HG03442 (cell line): ENCODE measurements at regions not wholly inside any gene's neighbourhood (a gene's known extent, or its start where the extent isn't known, plus 50 kb on each side); places are given as distances from the start of the nearest gene placed in this dataset.

Source experiments
- ATAC-seq: cut with Tn5 transposase; IDR thresholded peaks from one replicate; pipeline ENCODE4 v1.9.1; 2021; ENCODE audit warnings: mild to moderate bottlenecking, moderate library complexity; ENCODE audit not compliant: unreplicated experiment

GRCh38 chr7:51645702-51646298 is 329.2 kb upstream of the COBL start:
- ATAC-seq = no peak

- ATAC-seq = no peak
Observed at GRCh38 chr7:51645255-51645654, 328.6 kb upstream of the COBL start.

- ATAC-seq = no peak
Observed at GRCh38 chr7:51644216-51644615, 327.6 kb upstream of the COBL start.

DNA sequence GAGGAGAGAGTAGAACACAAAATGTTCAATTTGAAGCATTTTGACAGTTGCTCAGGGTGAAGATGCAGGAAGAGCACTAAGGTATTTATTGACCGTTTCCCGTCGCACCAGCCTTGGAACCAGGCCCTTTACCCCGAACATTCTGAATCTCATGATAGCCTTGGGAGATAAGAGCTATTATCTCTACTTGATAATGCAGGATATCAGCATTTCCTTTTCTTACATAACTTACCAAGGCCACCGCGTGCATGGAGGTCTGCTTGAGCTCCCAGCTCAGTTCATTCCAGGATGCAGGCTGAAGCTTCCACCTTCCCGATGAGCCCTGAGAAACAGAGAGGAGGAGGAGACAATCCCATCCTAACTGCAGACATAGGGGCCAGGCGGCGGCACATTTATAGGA is 324.2 kb upstream of the COBL start:
- no peak for ATAC-seq

- ATAC-seq = no peak
Observed at GRCh38 chr7:51639661-51640334, 323.2 kb upstream of the COBL start.

- ATAC-seq = no peak
Observed at GRCh38 chr7:51636503-51636902, 319.9 kb upstream of the COBL start.

- ATAC-seq = no peak
Observed at GRCh38 chr7:51635775-51636174, 319.2 kb upstream of the COBL start.

- ATAC-seq = no peak
Observed at GRCh38 chr7:51634538-51634937, 317.9 kb upstream of the COBL start.

DNA sequence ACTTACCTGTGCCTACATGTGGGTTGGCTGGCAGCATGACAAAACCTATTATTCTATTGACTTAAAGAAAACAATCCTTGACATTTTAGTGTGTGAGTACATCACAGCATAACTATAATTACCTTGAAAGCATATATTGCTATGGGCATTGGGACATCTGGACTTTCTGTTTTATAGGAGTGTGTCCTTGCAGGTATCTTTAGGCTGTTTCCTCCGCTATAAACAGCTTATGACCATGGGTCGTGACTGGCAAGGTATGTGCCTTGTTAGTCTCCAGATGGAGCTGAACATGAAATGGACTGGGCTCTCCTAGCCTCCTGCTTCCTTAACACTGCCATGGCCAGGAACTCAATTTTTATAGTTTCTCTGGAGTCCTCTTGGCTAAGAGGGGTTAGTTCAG is 317.4 kb upstream of the COBL start:
- no peak for ATAC-seq

GRCh38 chr7:51633596-51633995 is 317.0 kb upstream of the COBL start:
- ATAC-seq = no peak

- ATAC-seq = no peak
Observed at GRCh38 chr7:51633006-51633405, 316.4 kb upstream of the COBL start.

DNA sequence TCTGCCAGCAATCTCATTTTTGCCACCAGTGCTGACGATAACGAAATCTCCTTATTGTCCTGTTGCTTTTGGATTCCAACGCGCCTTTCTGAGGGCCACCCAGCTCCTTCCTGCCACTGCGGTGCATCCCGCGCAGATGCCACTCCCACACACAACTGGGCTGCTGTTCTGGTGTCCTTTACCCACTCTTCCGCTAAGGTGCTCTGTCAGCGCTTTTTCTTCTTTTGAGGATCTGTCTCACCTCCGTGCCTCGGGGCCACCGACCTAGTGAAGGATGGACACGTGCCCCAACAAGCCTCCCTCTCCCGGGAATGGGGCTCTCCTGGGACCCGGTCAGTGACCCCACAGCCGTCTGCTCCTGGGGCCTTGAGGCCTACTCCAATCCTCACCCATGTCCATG is 314.3 kb upstream of the COBL start:
- ATAC-seq = no peak

- ATAC-seq = no peak
Observed at GRCh38 chr7:51629206-51629605, 312.6 kb upstream of the COBL start.

- ATAC-seq = no peak
Observed at GRCh38 chr7:51621956-51622355, 305.3 kb upstream of the COBL start.

DNA sequence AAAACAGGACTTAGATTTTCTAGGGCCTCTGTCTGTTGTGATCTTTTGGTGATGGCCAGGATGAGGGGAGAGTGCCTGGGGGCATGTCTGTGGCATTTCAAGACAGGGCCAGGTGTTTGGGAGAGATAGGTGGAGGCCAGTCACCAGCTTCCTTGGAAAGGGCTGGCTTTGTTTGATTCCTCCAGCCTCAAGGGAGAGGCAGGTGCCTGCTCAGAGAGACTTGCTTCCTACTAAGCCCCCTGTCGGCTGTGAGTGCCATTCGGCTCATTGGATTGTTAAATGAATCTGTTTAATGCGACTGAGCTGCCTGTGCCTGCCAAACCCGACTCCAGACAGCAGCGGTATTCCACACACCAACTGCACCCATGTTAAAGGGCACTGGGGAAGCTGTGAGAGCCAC is 304.1 kb upstream of the COBL start:
- no peak for ATAC-seq

- no peak for ATAC-seq
Observed at GRCh38 chr7:51619880-51620279, 303.3 kb upstream of the COBL start.

GRCh38 chr7:51617686-51618085 is 301.1 kb upstream of the COBL start:
- no peak for ATAC-seq

- no peak for ATAC-seq
Observed at GRCh38 chr7:51613911-51614357, 297.3 kb upstream of the COBL start.

DNA sequence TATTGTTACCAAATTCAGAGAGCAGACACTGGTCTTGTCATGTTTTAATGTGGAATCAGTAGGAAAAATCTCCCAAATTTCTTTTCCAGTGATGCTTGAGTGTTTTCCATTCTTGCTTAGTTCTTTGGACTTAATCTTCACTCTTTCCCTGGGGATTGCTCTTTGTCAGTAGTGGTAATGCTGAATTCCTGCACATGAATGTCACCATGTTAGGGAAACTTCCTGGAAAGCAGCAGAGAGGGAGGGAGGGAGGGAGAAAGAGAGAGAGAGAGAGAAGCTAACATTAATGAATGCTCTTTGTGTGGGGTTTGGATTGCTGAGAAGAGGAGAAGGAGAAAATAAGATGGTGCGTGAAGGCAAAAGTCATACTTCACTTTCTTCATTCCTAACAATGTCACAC is 295.3 kb upstream of the COBL start:
- ATAC-seq = no peak

GRCh38 chr7:51607447-51607846 is 290.8 kb upstream of the COBL start:
- no peak for ATAC-seq

GRCh38 chr7:51606601-51607154 is 290.1 kb upstream of the COBL start:
- no peak for ATAC-seq

- ATAC-seq = no peak
Observed at GRCh38 chr7:51602376-51602775, 285.8 kb upstream of the COBL start.

GRCh38 chr7:51601461-51601860 is 284.9 kb upstream of the COBL start:
- ATAC-seq = no peak
